Coronary artery (tissue), 2 donors: ENCODE measurements at regions not wholly inside any gene's neighbourhood (a gene's known extent, or its start where the extent isn't known, plus 50 kb on each side); places are given as distances from the start of the nearest gene placed in this dataset.

ENCODE experiments used
- DNase-seq: peaks from one replicate; pipeline ENCODE4 v3.0.0-alpha.2; 2017; ENCODE audit warnings: low spot score
- H3K27ac ChIP-seq, 2 donors: fragments of 200-600 bp; sonication (generic); one replicate each; pipeline ENCODE4 v1.5.1; 2016 to 2019
- H3K4me3 ChIP-seq: fragments of 200-600 bp; sonication (generic); 2 replicates; pipeline ENCODE4 v1.5.1; 2016; ENCODE audit warnings: mild to moderate bottlenecking, moderate library complexity
- CTCF ChIP-seq: fragments of 200-600 bp; sonication (generic); IDR thresholded peaks from one replicate; pipeline ENCODE4 v1.5.1; 2019; ENCODE audit warnings: antibody characterized with exemption

- no peak for TF ChIP-seq CTCF
- DNase-seq, result peak; percentile 52
- no peak overlapping the region for H3K4me3 ChIP-seq
- no peak overlapping the region for H3K27ac ChIP-seq
Measured at GRCh38 chr19:30668521-30669155, 296.5 kb downstream of the ZNF536 start.

GRCh38 chr19:30667746-30668145, 295.6 kb downstream of the ZNF536 start:
- DNase-seq, result peak; percentile 1
- TF ChIP-seq CTCF, result no peak
- H3K27ac ChIP-seq, result no peak overlapping the region

GRCh38 chr19:30667227-30667626, 295.0 kb downstream of the ZNF536 start:
- peak; percentile 43 for DNase-seq

More at GRCh38 chr19:30667746-30668145, 295.6 kb downstream of the ZNF536 start:
- no peak overlapping the region for H3K4me3 ChIP-seq

GRCh38 chr19:30666301-30666803, 294.2 kb downstream of the ZNF536 start:
- H3K27ac ChIP-seq, result no peak overlapping the region
- peak; percentile 78 for TF ChIP-seq CTCF
- H3K4me3 ChIP-seq, result no peak overlapping the region
- peak; percentile 71 for DNase-seq

More at GRCh38 chr19:30667227-30667626, 295.0 kb downstream of the ZNF536 start:
- no peak for TF ChIP-seq CTCF
- Histone ChIP-seq H3K4me3 (no peak overlapping the region), H3K27ac (no peak overlapping the region)

GRCh38 chr19:30665449-30665848, 293.3 kb downstream of the ZNF536 start:
- DNase-seq, result peak; percentile 69
- no peak for TF ChIP-seq CTCF
- H3K4me3 ChIP-seq, result no peak overlapping the region
- no peak overlapping the region for H3K27ac ChIP-seq

- H3K27ac ChIP-seq, result no peak overlapping the region
Measured at GRCh38 chr19:30663611-30664174, 291.5 kb downstream of the ZNF536 start.

More at GRCh38 chr19:30663611-30664174, 291.5 kb downstream of the ZNF536 start:
- no peak for DNase-seq
- no peak overlapping the region for H3K4me3 ChIP-seq
- TF ChIP-seq CTCF, result no peak
